Choroid plexus epithelial cell (primary cell): ENCODE measurements at regions not wholly inside any gene's neighbourhood (a gene's known extent, or its start where the extent isn't known, plus 50 kb on each side); places are given as distances from the start of the nearest gene placed in this dataset.
A peak's percentile ranks its signal among the peaks of the same experiment; 100 is the strongest.

Source experiments
- DNase-seq: peaks from one replicate; pipeline ENCODE4 v3.0.0-alpha.2; 2010; ENCODE audit warnings: low read depth
- H3K4me3 ChIP-seq: 2 replicates; pipeline ENCODE4 v1.5.1; 2011; ENCODE audit warnings: low read depth, mild to moderate bottlenecking, control low read depth, low read length, moderate library complexity
- CTCF ChIP-seq: conservative IDR thresholded peaks from 2 replicates; pipeline ENCODE4 v1.5.1; 2011; ENCODE audit warnings: low read depth, mild to moderate bottlenecking, control low read depth, inconsistent platforms, low read length, moderate library complexity

- TF ChIP-seq CTCF, result no peak
- H3K4me3 ChIP-seq, result no peak overlapping the region
- DNase-seq, result peak; percentile 4
Observed at GRCh38 chr18:29780816-29781215, 1261.7 kb downstream of the DSC3 start.

- H3K4me3 ChIP-seq, result no peak overlapping the region
- no peak for DNase-seq
- TF ChIP-seq CTCF, result no peak
Observed at GRCh38 chr18:29779096-29779495, 1263.4 kb downstream of the DSC3 start.

GRCh38 chr18:29753379-29753778, 1289.2 kb downstream of the DSC3 start:
- no peak overlapping the region for H3K4me3 ChIP-seq
- no peak for TF ChIP-seq CTCF
- no peak for DNase-seq

GRCh38 chr18:29749704-29750103, 1292.8 kb downstream of the DSC3 start:
- DNase-seq, result peak; percentile 15
- no peak for TF ChIP-seq CTCF
- H3K4me3 ChIP-seq, result no peak overlapping the region

- no peak for DNase-seq
- no peak overlapping the region for H3K4me3 ChIP-seq
- no peak for TF ChIP-seq CTCF
Observed at GRCh38 chr18:29741461-29741860, 1301.1 kb downstream of the DSC3 start.

- no peak overlapping the region for H3K4me3 ChIP-seq
- DNase-seq, result no peak
- TF ChIP-seq CTCF, result no peak
Observed at GRCh38 chr18:29737620-29738019, 1304.9 kb downstream of the DSC3 start.

GRCh38 chr18:29737190-29737589, 1305.4 kb downstream of the DSC3 start:
- no peak for TF ChIP-seq CTCF
- DNase-seq, result no peak

More at GRCh38 chr18:29737190-29737589, 1305.4 kb downstream of the DSC3 start:
- H3K4me3 ChIP-seq, result no peak overlapping the region
